HG02798 (cell line): ENCODE measurements at regions not wholly inside any gene's neighbourhood (a gene's known extent, or its start where the extent isn't known, plus 50 kb on each side); places are given as distances from the start of the nearest gene placed in this dataset.

Experiments
- ATAC-seq: cut with Tn5 transposase; IDR thresholded peaks from one replicate; pipeline ENCODE4 v1.9.1; 2021; ENCODE audit warnings: mild to moderate bottlenecking; ENCODE audit not compliant: unreplicated experiment, poor library complexity

DNA sequence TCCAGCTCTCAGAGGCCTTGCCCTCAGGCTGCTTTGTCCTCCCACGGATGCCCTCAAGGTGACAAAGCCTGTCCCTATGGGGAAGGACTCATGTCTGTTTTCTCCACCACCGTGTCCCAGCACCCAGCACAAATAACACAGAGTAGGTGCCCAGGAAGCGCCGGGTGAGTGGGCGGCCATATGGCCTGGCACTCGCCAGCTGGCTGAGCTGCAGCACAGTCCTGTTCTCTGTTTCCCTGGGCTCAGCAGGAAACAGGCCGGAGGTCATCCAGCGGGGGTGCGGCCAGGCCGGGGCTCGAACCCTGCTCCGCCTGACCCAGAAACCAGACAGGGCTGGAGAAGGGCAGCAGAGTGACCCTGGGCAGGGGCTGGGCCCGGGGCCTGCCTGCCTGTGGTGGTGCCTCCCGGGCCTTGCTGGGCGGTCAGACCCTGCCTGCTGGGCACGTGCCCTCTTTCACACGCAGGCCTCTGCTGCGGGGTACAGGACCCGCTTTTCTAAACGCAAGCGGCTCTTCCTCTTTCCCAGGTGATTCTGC is 139.0 kb upstream of the CIBAR2 start:
- ATAC-seq: no peak

DNA sequence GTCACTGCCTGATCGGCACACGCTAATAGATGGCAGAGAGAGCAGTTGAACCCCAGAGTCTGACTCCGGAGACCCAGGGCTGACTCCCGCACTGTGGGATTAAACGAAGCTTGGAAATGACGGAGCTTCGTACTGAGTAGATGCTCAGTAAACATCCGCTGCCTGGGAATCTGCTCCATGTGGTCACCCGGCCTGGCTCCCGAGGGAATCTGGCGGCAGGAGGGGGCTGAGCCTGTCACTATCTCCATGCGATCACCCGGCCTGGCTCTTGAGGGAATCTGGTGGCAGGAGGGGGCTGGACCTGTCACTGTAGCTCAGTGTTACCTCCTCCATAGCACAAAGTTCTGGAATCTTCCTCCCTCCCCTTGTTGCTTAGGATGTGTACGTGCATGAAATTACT is 139.7 kb upstream of the CIBAR2 start:
- ATAC-seq: no peak

DNA sequence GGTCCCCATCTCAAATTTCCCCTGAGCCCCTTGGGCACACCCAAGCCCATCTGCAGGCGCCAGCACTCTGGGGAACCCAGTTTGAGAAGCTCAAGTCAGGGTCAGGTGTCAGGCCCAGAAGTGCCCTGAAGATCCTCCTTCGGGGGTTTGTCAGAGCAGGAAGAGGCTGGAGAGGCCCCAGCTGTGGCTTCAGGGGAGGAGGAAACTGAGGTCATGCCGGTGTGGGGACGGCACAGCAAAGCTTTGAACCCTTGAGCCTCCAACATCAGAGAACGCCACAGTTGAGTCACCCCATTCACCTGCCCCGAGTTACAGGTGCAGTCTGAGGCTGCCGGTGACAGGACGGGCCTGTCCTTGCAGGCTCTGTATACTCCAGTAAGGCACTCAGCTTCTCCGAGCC is 140.2 kb upstream of the CIBAR2 start:
- ATAC-seq: no peak

DNA sequence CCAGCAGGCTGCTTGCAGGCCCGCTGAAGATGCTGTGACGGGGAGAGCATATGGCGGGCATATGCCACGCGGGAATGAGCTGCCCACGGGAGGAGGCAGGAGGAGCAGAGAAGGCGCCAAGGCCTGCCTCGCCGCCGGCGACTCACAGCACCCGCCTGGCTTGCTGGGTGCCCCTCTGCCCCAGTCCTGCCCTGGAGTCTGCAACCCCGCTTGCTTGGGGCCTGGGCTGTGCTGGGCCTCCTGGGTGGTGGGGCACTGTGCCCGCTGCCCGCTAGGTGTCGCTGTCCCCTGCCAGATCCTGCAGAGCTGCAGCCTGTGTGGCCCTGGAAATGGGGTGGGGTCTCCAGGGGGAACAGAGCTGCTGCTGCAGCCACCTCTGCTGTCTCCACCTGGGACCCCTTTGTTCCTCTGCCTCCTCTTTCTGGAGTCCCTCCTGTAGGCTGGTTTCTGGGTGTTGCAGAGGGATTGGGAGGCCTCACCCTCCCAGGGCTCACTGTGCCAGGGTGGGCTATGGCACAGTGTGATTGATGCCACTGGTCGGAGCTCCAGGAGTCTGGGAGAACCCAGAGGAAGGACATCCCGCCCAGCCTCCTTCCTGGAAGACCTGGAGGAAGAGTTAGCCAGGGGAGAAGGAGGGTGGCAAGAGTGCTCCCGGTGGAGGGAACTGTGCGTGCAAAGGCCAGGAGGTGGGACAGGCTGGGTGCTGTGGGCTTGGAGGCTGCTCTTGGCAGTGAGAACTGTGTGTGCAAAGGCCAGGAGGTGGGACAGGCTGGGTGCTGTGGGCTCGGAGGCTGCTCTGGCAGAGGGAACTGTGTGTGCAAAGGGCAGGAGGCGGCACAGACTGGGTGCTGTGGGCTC is 141.0 kb upstream of the CIBAR2 start:
- peak; percentile 72 for ATAC-seq

DNA sequence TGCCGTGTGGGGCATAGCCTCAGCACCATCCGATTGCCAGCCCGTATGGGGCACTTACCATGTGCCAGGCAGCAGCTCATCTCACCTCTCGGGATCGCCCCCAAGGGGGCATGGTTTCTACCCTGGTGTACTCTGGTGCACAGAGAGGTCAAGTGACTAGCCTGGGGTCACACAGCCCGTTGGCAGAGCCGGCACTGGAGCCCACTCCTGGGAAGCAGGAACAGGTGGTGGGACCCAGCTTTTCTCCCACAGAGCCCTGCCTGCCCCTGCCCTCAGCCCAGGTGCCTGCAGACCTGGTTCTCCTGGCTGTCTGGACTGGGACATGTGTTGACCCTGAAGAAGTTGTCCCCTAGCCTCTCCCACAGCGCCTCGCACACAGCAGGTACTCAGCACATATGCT is 141.8 kb upstream of the CIBAR2 start:
- no peak for ATAC-seq

DNA sequence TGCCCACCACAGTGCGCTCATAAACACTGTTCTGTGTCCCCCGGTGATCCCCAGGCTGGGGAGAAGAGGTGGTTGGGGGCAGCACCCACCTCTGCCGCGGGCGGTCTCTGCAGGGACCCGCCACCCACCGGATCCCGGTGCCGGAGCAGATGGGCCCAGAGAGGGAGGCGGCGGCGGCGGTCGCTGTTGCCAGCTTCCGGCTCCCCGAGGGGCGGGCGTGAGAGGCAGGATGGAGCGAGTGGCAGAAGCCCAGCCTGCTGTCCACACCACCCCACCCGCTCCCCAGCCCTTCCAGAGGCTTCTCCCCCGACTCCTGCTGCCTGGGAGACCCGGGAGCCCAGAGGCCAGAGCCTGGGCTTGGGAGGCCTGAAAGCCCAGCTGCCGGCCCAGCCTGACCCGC is 142.6 kb upstream of the CIBAR2 start:
- ATAC-seq: no peak

DNA sequence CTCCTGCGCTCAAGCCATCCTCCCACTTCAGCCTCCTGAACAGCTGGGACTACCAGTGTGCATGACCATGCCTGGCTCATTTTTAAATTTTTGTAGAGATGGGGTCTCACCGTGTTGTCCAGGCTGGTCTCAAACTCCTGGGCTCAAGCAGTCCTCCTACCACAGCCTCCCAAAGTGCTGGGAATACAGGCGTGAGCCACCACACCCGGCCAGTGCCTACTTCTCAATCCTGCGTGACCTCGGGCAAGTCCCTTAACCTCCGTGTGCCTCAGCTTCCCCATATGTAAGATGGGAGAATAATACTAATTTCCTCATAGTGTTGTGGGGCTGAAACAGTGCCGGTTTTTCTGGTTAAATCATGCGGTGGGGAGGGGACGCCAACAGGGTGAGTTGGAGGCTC is 143.5 kb upstream of the CIBAR2 start:
- no peak for ATAC-seq

DNA sequence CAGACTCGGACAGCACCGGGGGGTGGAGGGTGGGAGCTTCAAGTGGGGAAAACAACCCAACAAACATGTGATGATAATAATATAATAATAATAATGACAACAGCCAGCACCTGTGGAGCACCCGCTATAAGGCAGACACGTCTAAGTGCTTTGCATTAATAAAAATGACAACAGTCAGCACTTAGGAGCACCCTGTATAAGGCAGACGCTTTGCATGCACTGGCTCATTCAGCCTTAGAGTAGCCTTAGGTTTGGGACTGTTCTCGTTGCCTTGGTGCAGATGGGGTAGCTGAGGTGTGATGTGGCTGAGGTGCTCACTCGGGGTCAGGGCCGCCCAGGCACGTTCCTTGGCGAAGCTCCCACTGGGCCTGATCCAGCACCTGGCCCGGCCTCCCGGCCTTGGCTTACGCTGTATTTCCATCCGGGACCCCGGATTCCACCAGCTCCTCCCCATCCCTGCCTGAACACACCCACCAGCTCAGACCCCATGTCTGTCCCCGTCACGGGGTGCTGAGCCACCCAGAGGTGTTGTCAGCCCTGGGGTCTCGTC is 144.0 kb upstream of the CIBAR2 start:
- ATAC-seq: no peak

DNA sequence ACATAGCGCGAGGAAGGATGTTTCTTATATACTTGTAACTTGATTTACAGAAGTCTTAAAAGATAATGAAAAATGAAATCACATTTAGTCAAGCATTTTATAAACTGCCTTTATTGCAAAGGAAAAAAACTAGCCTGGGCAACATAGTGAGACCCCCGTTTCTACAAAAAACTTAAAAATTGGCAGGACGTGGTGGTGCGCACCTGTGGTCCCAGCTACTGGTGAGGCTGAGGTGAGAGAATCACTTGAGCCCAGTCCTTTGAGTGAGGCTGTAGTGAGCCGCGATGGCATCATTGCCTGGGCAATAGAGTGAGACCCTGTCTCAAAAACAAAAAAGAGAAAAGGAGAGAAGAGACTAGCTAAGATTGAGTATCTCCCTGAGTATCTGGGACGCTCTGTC is 145.2 kb upstream of the CIBAR2 start:
- no peak for ATAC-seq

DNA sequence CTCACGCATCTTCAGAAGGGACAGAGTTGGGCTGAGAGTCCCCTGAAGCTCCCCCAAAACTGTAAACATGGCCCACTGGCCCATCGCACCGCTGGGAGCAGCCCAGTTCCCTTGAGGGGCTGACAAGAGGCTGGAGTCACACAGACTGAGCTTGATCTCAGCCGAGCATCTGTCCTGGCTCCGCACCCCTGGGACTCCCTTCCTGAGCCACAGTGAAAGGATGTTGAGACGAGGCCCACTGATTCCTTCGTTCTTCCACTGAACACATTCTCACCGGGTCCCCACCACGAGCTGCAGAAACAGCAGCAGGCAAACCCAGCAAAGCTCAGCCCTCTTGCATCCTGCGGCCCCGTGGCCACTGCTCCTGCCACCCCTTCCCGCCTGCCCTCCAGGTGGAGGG is 145.9 kb upstream of the CIBAR2 start:
- no peak for ATAC-seq

DNA sequence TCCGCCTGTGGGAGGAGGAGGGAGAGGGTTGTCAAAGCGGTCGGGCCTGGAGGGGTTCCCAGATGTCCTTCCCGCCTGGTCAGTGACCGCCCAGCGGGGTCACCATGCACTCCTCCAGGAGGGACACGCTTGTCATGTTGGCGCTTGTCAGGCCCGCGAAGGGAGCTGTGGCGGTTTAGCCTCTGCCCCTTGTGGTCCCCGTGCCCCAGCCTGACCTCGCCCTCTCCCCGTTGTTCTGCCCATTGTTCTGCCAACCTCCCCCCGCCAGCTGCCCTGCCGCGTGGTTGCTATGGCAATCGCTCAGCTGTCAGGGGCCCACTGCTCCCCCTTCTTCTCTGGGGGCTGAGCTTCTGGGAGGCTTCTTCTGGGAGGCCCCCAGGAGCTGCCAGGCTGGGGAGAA is 146.4 kb upstream of the CIBAR2 start:
- ATAC-seq: no peak

DNA sequence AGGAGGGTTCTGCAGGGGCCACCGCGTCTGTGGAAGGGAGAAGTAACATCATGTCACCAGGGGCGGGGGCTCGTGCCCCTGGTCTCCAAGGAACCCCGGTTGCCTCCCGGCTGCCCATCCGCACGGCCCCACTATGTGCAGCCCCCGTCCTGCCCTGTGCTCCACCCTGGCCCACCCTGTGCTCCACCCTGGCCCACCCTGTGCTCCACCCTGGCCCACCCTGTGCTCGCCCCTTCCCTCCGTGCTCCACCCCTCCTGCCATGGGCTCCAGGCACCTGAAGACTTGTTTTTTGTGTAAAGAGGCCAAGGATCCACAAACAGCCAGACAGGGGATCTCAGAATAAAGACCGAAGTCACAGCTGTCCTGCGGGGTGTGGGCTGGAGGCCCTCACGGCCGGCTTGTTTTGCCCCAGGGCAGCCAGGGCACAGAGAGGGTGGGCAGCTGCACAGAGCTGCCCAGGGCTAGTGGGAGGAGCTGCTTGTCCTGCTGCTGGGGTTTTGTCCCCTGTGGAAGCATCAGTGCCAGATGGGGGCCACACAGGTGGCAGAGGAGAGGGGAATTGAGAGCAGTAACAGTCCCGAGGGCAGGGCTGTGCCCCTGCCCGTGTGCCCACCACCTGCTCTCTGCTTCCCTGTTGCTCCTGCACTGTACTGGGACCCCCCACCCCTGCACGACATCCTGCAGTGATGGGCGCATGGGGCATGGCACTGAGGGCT is 147.0 kb upstream of the CIBAR2 start:
- no peak for ATAC-seq

DNA sequence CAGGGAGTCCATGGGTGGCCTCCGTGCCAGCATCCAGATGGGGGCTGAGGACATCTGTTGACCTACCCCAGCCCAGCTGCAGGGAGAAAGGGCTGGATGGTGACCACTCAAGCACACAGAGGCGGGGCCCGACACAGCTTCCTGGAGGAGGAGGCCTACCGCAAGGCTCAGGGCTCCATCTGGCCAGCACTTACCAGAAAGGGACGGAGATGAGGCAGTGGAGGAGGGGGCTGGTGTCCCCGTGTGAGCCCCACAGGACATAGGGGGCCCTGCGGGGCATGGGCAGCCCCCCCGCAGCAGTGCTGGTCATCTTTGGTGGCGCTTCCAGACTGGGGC is 147.5 kb upstream of the CIBAR2 start:
- ATAC-seq: no peak

DNA sequence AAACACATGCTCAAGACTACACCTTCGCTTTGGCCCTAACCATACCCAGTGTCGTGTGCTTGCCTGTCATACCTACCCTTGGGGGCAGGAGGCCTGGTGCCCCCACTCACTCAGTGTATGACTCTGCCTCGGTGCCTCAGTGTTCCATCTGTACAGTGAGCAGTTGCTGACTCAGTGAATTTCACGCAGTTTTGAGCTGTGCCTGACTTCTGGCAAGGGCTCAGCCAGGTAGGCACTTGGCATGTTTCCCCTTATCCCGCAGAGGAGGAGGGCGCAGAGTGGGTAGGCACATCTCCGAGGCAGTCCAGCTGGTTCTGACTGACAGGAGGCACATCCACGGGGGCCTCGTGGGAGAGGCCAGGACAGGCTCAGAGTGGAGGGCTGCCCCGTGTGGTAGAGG is 148.9 kb upstream of the CIBAR2 start:
- ATAC-seq: no peak

DNA sequence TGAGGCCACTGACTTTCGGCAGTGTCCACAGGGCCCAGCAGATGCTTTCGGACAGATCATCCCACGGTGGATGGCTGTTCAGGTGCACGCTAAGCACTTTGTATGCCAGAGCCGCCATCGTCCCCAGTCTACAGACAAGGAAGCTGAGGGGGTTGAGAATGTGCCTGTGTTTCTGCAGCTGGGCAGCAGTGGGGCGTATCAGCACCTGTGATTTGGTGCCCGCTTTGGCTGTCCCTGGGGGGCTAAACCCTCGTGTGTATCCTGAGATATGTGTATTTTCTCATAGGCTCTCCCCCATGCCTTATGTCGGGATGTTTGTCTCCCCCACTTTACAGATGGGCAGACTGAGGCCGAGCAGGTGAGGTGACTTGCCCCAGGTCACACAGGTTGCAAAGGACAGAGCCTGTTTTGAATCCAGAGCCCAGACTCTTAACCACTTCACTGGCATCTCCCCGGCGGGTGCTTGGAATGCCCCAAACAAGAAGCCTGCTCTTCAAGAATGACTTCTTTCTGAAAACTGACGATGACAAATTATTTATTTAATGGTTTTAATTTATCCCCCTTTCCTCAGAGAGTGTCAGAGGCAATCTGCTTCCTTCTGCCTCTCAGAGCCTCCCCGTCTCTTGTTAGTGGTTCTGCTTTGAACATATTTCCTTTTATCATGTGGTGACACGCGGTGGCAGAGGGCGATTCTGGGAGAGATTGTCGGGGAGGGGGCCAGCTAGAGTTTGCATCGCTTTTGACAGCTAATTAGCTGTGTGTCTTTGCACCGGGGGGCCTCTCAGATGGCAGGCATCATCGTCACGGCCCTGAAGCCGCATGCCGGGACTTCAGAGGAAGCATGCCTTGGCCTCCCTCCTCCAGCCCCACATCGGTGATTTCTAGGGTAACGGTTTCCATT is 149.6 kb upstream of the CIBAR2 start:
- no peak for ATAC-seq

DNA sequence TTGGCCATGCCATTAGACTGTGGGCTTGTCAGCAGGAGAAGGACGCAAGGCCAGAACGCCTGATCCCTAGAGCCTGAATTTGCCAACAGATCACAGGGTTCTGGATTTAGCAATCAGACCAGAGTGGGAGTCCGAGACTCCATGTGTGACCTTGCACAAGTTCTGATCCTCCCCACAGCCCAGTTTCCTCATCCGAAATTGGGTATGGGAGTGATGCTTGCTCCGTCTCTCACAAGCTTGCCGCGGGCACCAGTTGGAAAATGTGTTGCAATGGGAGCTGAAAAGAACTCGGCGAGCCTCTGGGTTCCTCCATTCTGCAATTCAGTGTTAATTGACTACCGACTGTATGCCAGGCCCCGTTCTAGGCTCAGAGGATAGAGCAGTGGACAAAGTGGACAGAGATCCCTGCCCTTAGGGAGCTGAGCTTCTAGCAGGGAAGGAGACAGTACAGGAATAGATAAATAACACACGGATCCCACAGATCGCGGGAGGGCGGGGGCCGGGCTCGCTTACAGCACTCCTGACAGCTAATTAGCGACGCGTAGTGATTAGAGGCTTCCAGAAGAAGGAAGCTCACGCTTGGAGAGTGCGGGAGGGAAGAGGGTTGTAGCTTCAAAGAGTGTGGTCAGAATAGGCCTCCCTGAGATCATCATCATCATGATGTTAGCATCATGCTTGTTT is 150.4 kb upstream of the CIBAR2 start:
- no peak for ATAC-seq

DNA sequence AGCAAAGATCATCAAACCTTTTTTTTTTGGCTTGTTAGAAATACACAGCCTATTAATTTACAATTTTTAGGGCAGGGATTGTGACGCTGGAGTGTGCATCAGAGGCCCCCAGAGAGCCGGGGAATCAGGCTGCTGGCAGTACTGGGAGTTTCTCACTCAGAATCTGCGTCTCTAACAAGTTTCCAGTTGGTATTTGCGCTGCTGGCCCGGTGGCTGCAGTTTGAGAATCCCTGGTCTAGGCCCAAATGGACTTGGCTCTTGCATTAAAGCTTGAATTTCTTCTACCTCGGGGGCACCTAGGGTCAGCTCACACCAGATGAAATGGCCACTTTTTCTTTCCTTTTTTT is 150.9 kb upstream of the CIBAR2 start:
- ATAC-seq: no peak

DNA sequence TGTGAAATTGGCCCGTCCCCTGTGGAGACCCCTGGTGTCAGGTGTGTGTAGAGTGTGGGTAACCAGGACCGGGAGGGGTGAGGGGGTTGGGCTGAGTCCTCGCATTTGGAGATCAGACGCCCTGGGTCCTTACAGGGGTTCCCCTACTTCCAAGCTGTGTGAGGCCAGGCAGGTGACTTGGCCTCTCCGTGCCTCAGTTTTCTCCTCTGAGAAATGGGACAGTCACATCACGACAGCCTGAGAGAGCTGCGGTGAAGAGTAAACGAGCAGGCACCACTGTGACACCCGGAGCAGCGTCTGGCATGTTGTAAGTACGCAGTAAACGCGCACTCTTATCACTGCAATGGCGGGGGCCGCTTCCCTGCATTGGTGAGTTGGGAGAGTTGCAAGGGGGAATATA is 152.5 kb upstream of the CIBAR2 start:
- ATAC-seq: no peak

DNA sequence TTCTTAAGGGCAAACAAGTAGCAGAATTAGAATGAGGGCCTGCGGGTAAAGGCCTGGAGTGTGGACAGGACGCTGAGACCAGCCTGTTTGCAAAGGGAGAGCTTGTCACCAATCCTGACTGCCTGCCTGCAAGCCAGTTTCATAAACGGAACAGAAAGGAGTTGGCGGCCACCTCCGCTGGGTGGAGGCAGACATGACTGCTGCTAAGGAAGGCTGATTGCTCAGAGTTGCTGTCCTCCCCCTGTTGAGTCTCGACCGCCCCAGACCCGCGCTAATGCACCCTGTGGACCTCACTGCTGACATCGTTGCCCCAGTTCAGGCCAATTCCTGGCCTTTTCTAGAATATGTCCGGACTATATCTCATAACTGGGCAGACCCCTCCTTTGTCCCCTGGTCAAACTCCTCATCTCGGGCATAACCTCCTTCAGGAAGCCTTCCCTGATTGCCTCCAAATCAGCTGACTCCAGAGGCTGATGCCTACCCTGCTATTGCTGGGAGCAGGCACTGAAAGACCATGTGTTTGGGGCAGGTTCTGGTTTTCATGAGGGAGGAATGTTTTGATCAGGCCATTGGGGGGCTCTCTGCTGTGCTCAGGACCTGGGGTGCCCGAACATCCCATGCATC is 153.0 kb upstream of the CIBAR2 start:
- no peak for ATAC-seq

DNA sequence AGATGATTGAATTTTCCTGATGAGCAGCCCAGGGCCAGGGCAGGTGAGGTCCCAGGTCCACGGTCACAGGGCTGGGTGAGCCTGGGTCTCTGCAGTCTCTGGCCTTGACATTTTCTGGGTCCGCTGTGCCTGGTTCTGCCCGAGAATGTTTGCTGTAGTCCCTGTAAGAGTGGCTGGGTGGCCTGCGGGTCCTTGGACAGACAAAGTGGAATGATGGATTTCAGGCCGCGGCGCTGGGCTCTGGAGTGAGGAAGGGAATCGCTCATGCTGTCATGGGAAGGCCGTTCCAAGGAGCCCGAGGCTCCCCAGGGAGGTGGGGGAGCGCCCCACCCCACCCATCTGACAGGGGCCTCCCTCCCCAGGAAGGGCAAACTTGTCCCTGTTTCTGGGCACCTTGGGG is 153.5 kb upstream of the CIBAR2 start:
- no peak for ATAC-seq
